Activated T-helper 2 cell treated with anti-CD3 and anti-CD28 coated beads, Interferon-gamma antibody, Interleukin-2, Interleukin-4, amounts not matched to agents 10 μg/mL and 5 μg/mL and 100 μg/mL, durations not matched to agents 14 hours and 24 hours and 36 hours (primary cell): ENCODE measurements at regions not wholly inside any gene's neighbourhood (a gene's known extent, or its start where the extent isn't known, plus 50 kb on each side); places are given as distances from the start of the nearest gene placed in this dataset.

Experiments
- DNase-seq: peaks from one replicate; pipeline ENCODE4 v3.0.0; 2021; ENCODE audit warnings: low spot score
- H3K27ac Mint-ChIP-seq: one replicate; pipeline ENCODE4 v1.8.0; 2021; ENCODE audit warnings: mixed read lengths
- H3K27me3 Mint-ChIP-seq: one replicate; pipeline ENCODE4 v1.8.0; 2021; ENCODE audit warnings: low read depth, mixed read lengths
- H3K36me3 Mint-ChIP-seq: one replicate; pipeline ENCODE4 v1.8.0; 2021; ENCODE audit warnings: low read depth, mixed read lengths
- H3K4me1 Mint-ChIP-seq: one replicate; pipeline ENCODE4 v1.8.0; 2021; ENCODE audit warnings: low read depth, mixed read lengths
- H3K4me3 Mint-ChIP-seq: one replicate; pipeline ENCODE4 v1.8.0; 2021; ENCODE audit warnings: low read depth, mild to moderate bottlenecking, moderate library complexity, mixed read lengths
- H3K9me3 Mint-ChIP-seq: one replicate; pipeline ENCODE4 v1.8.0; 2021; ENCODE audit warnings: mixed read lengths
- intact Hi-C: fragments of 100-400 bp; cut with micrococcal nuclease; formaldehyde crosslinking; loops from one replicate; pipeline ENCODE4 v1.15.1; 2023

DNA sequence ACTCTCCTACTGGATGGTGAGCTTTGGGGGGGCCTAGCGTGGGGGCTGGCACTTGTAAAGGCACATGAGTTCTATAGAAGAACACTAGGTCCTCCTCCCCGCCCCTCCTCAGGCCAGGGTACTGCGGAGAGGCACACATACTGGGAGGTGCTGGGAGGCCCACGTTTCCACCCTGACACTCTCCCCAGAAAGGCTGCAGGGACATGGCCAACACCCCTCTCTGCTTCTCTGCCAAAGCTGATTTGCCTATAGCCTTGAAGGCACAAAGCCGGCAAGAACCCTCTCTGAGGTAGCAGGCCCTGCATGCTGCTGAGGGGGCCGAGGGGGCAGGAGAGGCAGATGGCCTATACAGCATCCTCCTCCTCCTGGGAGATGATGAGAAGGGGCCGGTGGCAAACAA, 112.8 kb downstream of the BUD13 start:
- peaks cover 4% of the 10 kb centered on the region for H3K27me3 Mint-ChIP-seq
- no peaks in the 10 kb centered on the region for H3K4me1 Mint-ChIP-seq
- H3K9me3 Mint-ChIP-seq, result peaks cover 13% of the 10 kb centered on the region
- H3K27ac Mint-ChIP-seq, result no peak overlapping the region
- no peak overlapping the region for H3K4me3 Mint-ChIP-seq
- no peak for DNase-seq
- no peaks in the 10 kb centered on the region for H3K36me3 Mint-ChIP-seq
- intact Hi-C loops, result no loop called here

GRCh38 chr11:116658876-116659535, 113.8 kb downstream of the BUD13 start:
- Mint-ChIP-seq H3K27ac (no peak overlapping the region), H3K4me1 (no peaks in the 10 kb centered on the region), H3K4me3 (no peak overlapping the region), H3K9me3 (peaks cover 13% of the 10 kb centered on the region), H3K36me3 (no peaks in the 10 kb centered on the region), H3K27me3 (peaks cover 4% of the 10 kb centered on the region)
- intact Hi-C loops, result no loop called here
- DNase-seq, result no peak

DNA sequence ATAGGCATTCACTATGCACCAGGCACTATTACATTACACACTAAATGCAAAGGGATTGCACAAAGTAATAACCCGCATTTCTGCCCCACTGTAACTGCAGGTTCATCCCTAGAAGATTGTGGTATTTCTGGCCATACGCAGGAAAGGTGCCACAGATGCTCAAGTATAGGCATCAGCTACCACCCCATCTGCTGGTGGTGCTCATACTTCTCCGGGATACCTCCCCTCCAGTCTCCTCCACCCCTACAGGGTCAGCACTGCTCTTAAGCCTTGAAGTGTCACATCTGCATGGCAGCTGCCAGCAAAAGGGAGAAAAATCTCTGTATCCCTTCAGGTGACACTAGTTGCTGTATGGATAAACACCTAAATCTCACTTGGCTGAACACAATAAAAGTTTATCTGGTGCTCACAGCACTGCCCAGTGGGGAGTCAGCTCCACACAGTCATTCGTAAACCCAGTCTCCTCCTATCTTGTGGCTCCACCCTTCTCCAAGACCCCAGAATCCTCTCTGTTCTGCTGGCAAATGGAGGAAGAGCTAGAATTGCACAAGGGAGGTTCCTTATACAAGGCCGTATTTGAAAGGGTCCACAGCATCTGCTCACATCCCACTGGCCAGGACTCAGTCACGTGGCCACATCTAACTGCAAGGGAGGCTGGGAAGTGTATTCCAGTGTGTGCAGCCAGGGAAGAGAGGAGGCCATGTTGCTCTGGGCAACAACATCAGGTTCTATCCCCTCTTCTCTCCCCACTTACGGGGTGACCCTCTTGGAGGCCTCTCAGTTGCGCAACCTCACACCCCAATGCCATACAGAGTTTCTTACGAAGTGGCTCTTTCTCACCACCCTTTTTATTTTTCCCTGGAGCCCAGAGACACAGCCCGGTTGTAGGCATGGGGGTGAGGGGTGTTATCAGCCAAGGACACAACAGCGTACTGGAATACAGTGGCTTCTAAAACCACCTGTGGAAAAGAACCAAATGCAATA, 114.7 kb downstream of the BUD13 start:
- H3K4me3 Mint-ChIP-seq, result no peak overlapping the region
- H3K27me3 Mint-ChIP-seq, result no peaks in the 10 kb centered on the region
- H3K4me1 Mint-ChIP-seq, result no peaks in the 10 kb centered on the region
- peaks cover 10% of the 10 kb centered on the region for H3K9me3 Mint-ChIP-seq
- intact Hi-C loops, result no loop called here
- H3K27ac Mint-ChIP-seq, result no peak overlapping the region
- DNase-seq, result no peak
- no peaks in the 10 kb centered on the region for H3K36me3 Mint-ChIP-seq

GRCh38 chr11:116656011-116656410, 116.8 kb downstream of the BUD13 start:
- Mint-ChIP-seq H3K36me3 (no peaks in the 10 kb centered on the region), H3K4me3 (no peak overlapping the region), H3K27me3 (no peaks in the 10 kb centered on the region), H3K4me1 (no peaks in the 10 kb centered on the region), H3K9me3 (peaks cover 10% of the 10 kb centered on the region), H3K27ac (no peak overlapping the region)
- DNase-seq, result no peak
- intact Hi-C loops, result no loop called here

DNA sequence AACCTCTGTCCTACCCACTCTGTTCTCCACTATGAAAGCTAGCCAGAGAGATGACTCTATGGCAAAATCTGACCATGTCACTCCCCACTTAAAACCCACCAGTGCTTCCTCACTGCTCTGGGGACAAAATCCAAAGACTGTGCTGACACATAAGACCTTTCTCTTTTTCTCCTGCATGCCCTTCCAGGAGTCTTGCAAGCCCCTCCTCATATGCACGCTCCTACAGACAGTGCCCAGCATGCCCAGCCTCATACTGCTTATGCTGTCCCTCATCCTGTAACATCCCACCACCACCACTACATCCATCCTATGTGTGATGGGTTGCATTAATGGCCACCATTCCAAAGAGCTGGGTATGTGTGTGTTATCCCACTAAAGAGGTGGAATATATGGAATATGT, 118.3 kb downstream of the BUD13 start:
- no peak for DNase-seq
- no peak overlapping the region for H3K27ac Mint-ChIP-seq
- H3K36me3 Mint-ChIP-seq, result no peaks in the 10 kb centered on the region
- peaks cover 10% of the 10 kb centered on the region for H3K9me3 Mint-ChIP-seq
- intact Hi-C loops, result no loop called here
- H3K4me1 Mint-ChIP-seq, result no peaks in the 10 kb centered on the region
- no peaks in the 10 kb centered on the region for H3K27me3 Mint-ChIP-seq
- no peak overlapping the region for H3K4me3 Mint-ChIP-seq

DNA sequence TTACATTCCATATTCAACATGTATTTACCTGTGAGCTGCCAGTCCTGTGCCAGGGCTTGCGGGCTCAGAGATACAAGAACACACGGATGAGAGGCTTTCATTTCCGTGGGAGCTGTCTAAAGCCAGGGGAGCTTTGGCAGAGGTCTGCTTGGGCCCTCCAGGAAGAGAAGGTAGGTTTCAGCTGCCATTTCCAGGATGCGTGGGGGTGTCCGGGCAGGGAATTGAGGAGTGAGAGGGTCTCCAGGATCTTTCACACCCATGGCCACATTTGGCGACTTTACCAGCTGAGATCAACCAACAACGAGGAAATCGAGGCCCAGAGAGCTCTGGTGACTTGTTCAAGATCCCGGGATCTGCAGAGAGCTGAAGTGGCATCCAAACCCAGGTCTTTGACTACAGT, 119.6 kb downstream of the BUD13 start:
- Mint-ChIP-seq H3K4me1 (no peaks in the 10 kb centered on the region), H3K27me3 (no peaks in the 10 kb centered on the region), H3K36me3 (no peaks in the 10 kb centered on the region), H3K4me3 (no peak overlapping the region), H3K27ac (no peak overlapping the region), H3K9me3 (peaks cover 10% of the 10 kb centered on the region)
- intact Hi-C loops, result no loop called here
- no peak for DNase-seq

GRCh38 chr11:116651737-116652237, 121.0 kb downstream of the BUD13 start:
- H3K4me1 Mint-ChIP-seq, result no peaks in the 10 kb centered on the region
- intact Hi-C loops, result no loop called here
- H3K27me3 Mint-ChIP-seq, result no peaks in the 10 kb centered on the region
- DNase-seq, result no peak
- H3K9me3 Mint-ChIP-seq, result peaks cover 10% of the 10 kb centered on the region
- no peak overlapping the region for H3K27ac Mint-ChIP-seq
- H3K4me3 Mint-ChIP-seq, result no peak overlapping the region
- H3K36me3 Mint-ChIP-seq, result no peaks in the 10 kb centered on the region

- no peak overlapping the region for H3K27ac Mint-ChIP-seq
- H3K4me1 Mint-ChIP-seq, result no peaks in the 10 kb centered on the region
- no peaks in the 10 kb centered on the region for H3K36me3 Mint-ChIP-seq
- H3K9me3 Mint-ChIP-seq, result peaks cover 9% of the 10 kb centered on the region
- intact Hi-C loops, result no loop called here
- no peaks in the 10 kb centered on the region for H3K27me3 Mint-ChIP-seq
- no peak for DNase-seq
- H3K4me3 Mint-ChIP-seq, result no peak overlapping the region
Measured at GRCh38 chr11:116651098-116651736, 121.6 kb downstream of the BUD13 start.

- no peak for DNase-seq
- intact Hi-C loops, result no loop called here
- no peak overlapping the region for H3K27ac Mint-ChIP-seq
- H3K4me1 Mint-ChIP-seq, result no peaks in the 10 kb centered on the region
- no peak overlapping the region for H3K4me3 Mint-ChIP-seq
- H3K36me3 Mint-ChIP-seq, result no peaks in the 10 kb centered on the region
- H3K27me3 Mint-ChIP-seq, result no peaks in the 10 kb centered on the region
- no peaks in the 10 kb centered on the region for H3K9me3 Mint-ChIP-seq
Measured at GRCh38 chr11:116650052-116650451, 122.7 kb downstream of the BUD13 start.

DNA sequence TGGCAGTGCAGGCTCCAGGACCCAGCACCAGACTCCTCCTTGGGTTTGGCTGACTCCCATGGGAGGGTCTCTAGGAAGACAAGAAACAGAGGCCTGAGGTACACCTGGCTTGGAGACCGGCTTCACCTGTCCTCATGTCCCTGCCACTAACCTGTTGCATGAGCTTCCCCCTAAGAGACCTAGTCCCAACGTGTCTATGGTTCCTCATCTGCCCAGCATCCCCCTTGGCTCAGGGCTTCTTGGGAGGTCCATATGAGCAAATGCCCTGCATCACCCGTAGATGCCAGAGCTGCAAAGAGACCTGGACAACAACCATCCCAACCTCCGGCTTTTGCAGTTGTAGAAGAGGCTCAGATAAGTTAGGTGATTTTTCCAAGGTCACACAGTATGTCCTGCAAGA, 123.5 kb downstream of the BUD13 start:
- H3K27ac Mint-ChIP-seq, result no peak overlapping the region
- H3K27me3 Mint-ChIP-seq, result no peaks in the 10 kb centered on the region
- no peaks in the 10 kb centered on the region for H3K9me3 Mint-ChIP-seq
- no peak overlapping the region for H3K4me3 Mint-ChIP-seq
- no peaks in the 10 kb centered on the region for H3K36me3 Mint-ChIP-seq
- intact Hi-C loops, result no loop called here
- no peak for DNase-seq
- H3K4me1 Mint-ChIP-seq, result no peaks in the 10 kb centered on the region

GRCh38 chr11:116648247-116649174, 124.3 kb downstream of the BUD13 start:
- H3K9me3 Mint-ChIP-seq, result no peaks in the 10 kb centered on the region
- H3K4me3 Mint-ChIP-seq, result no peak overlapping the region
- DNase-seq, result no peak
- no peak overlapping the region for H3K27ac Mint-ChIP-seq
- intact Hi-C loops, result no loop called here
- no peaks in the 10 kb centered on the region for H3K27me3 Mint-ChIP-seq
- H3K36me3 Mint-ChIP-seq, result no peaks in the 10 kb centered on the region
- H3K4me1 Mint-ChIP-seq, result no peaks in the 10 kb centered on the region
